ENCODE measurements at regions not wholly inside any gene's neighbourhood (a gene's known extent, or its start where the extent isn't known, plus 50 kb on each side); places are given as distances from the start of the nearest gene placed in this dataset.

- TF ChIP-seq CTCF (IDR thresholded peaks at IDR 0.05 in 2 of 3, conservative IDR thresholded peaks at IDR 0.05 in 1 of 3; ENCODE audit: control insufficient read depth in 2 of 3, extremely low read depth in 1 of 3, insufficient read depth in 1 of 3, low read depth in 3 of 3, low read length in 3 of 3) (no peak), CHD2 (IDR thresholded peaks at IDR 0.05; ENCODE audit: borderline replicate concordance, low read depth, low read length) (no peak), RB1 (IDR thresholded peaks at IDR 0.05; ENCODE audit: borderline replicate concordance) (no peak), IRF3 (IDR thresholded peaks at IDR 0.05) (no peak), EZH2 (IDR thresholded peaks at IDR 0.05; ENCODE audit: borderline replicate concordance, control insufficient read depth, low read depth, low read length) (no peak), POLR2A (IDR thresholded peaks at IDR 0.05; ENCODE audit: low read depth, low read length) (no peak), ZNF274 (IDR thresholded peaks at IDR 0.05; ENCODE audit: insufficient read depth, insufficient read length) (no peak), REST (IDR thresholded peaks at IDR 0.05; ENCODE audit: low read depth, low read length) (no peak), ZSCAN29 (IDR thresholded peaks at IDR 0.05) (no peak), POLR2AphosphoS5 (IDR thresholded peaks at IDR 0.05; ENCODE audit: low read length) (no peak), EP300 (IDR thresholded peaks at IDR 0.05; ENCODE audit: borderline replicate concordance in 1 of 2, control insufficient read depth in 1 of 2, low read depth in 2 of 2, low read length in 2 of 2) (no peak), PKNOX1 (IDR thresholded peaks at IDR 0.05) (no peak)
These were observed 75.0 kb upstream of the PKDCC start for GRCh38 chr2:41972819-41973218.

Data from GM12878 (cell line).